H9 (cell line): ENCODE measurements at regions not wholly inside any gene's neighbourhood (a gene's known extent, or its start where the extent isn't known, plus 50 kb on each side); places are given as distances from the start of the nearest gene placed in this dataset.

ENCODE experiments used
- DNase-seq: peaks from one replicate; pipeline ENCODE4 v3.0.0-alpha.2; 2017
- H2AFZ ChIP-seq: one replicate; pipeline ENCODE4 v1.6.1; 2013; ENCODE audit warnings: mild to moderate bottlenecking, low read length, control low read depth, moderate library complexity
- H2AK5ac ChIP-seq: 2 replicates; pipeline ENCODE4 v1.6.1; 2013; ENCODE audit warnings: low read length, control low read depth, mixed read lengths; ENCODE audit not compliant: insufficient read length
- H2BK120ac ChIP-seq: one replicate; pipeline ENCODE4 v1.6.1; 2013; ENCODE audit warnings: low read depth, mild to moderate bottlenecking, low read length, control low read depth, inconsistent platforms; ENCODE audit not compliant: poor library complexity, severe bottlenecking
- H2BK12ac ChIP-seq: 2 replicates; pipeline ENCODE4 v1.6.1; 2013; ENCODE audit warnings: low read length, control low read depth, mixed read lengths, low read depth; ENCODE audit not compliant: insufficient read length
- H2BK15ac ChIP-seq: 2 replicates; pipeline ENCODE4 v1.6.1; 2013; ENCODE audit warnings: low read depth, low read length, control low read depth
- H2BK20ac ChIP-seq: one replicate; pipeline ENCODE4 v1.6.1; 2013; ENCODE audit warnings: low read depth, mild to moderate bottlenecking, low read length, control low read depth, inconsistent platforms; ENCODE audit not compliant: poor library complexity, severe bottlenecking
- H2BK5ac ChIP-seq: 2 replicates; pipeline ENCODE4 v1.6.1; 2013; ENCODE audit warnings: low read length, control low read depth, mixed read lengths; ENCODE audit not compliant: insufficient read length
- H3K14ac ChIP-seq: 2 replicates; pipeline ENCODE4 v1.6.1; 2013; ENCODE audit warnings: low read length, control low read depth; ENCODE audit not compliant: insufficient read depth
- H3K18ac ChIP-seq: 2 replicates; pipeline ENCODE4 v1.6.1; 2013; ENCODE audit warnings: low read depth, mild to moderate bottlenecking, mixed read lengths, low read length, control low read depth; ENCODE audit not compliant: insufficient read length
- H3K23ac ChIP-seq: 2 replicates; pipeline ENCODE4 v1.6.1; 2013; ENCODE audit warnings: low read length, control low read depth, mixed read lengths, low read depth; ENCODE audit not compliant: insufficient read length
- H3K23me2 ChIP-seq: 2 replicates; pipeline ENCODE4 v1.6.1; 2013; ENCODE audit warnings: low read depth, mild to moderate bottlenecking, mixed read lengths, low read length, control low read depth; ENCODE audit not compliant: insufficient read length, poor library complexity, severe bottlenecking
- H3K27ac ChIP-seq: 2 replicates; pipeline ENCODE4 v1.5.1; 2013; ENCODE audit warnings: low read length, control low read depth, mixed read lengths, low read depth; ENCODE audit not compliant: insufficient read length
- H3K27me3 ChIP-seq: 2 replicates; pipeline ENCODE4 v1.6.1; 2013; ENCODE audit warnings: low read length, control low read depth, inconsistent platforms; ENCODE audit not compliant: insufficient read depth
- H3K4ac ChIP-seq: 2 replicates; pipeline ENCODE4 v1.6.1; 2013; ENCODE audit warnings: low read depth, mild to moderate bottlenecking, control low read depth, inconsistent platforms, low read length, moderate library complexity
- H3K4me1 ChIP-seq: 2 replicates; pipeline ENCODE4 v1.6.1; 2013; ENCODE audit warnings: low read length, control low read depth, inconsistent platforms; ENCODE audit not compliant: insufficient read depth
- H3K4me2 ChIP-seq: 2 replicates; pipeline ENCODE4 v1.6.1; 2013; ENCODE audit warnings: low read length, control low read depth, mixed read lengths; ENCODE audit not compliant: insufficient read length, insufficient read depth
- H3K56ac ChIP-seq: 2 replicates; pipeline ENCODE4 v1.6.1; 2013; ENCODE audit warnings: low read depth, mild to moderate bottlenecking, mixed read lengths, low read length, control low read depth; ENCODE audit not compliant: insufficient read length
- H3K79me1 ChIP-seq: 2 replicates; pipeline ENCODE4 v1.6.1; 2013; ENCODE audit warnings: low read depth, mild to moderate bottlenecking, moderate library complexity, low read length, control low read depth, inconsistent platforms; ENCODE audit not compliant: insufficient read depth, poor library complexity, severe bottlenecking
- H3K79me2 ChIP-seq: 2 replicates; pipeline ENCODE4 v1.6.1; 2013; ENCODE audit warnings: low read length, control low read depth, inconsistent platforms; ENCODE audit not compliant: insufficient read depth
- H3K9ac ChIP-seq: 2 replicates; pipeline ENCODE4 v1.6.1; 2013; ENCODE audit warnings: low read length, control low read depth, mixed read lengths; ENCODE audit not compliant: insufficient read length; ENCODE audit errors: extremely low read depth
- H3K9me3 ChIP-seq: one replicate; pipeline ENCODE4 v1.6.1; 2013; ENCODE audit warnings: low read depth, low read length, inconsistent platforms; ENCODE audit not compliant: control insufficient read depth
- H3T11ph ChIP-seq: one replicate; pipeline ENCODE4 v1.6.1; 2013; ENCODE audit warnings: mild to moderate bottlenecking, low read length, control low read depth, inconsistent platforms
- H4K20me1 ChIP-seq: one replicate; pipeline ENCODE4 v1.6.1; 2013; ENCODE audit not compliant: control insufficient read depth, insufficient read length, insufficient read depth
- H4K5ac ChIP-seq: 2 replicates; pipeline ENCODE4 v1.6.1; 2013; ENCODE audit warnings: low read depth, mild to moderate bottlenecking, mixed read lengths, low read length, control low read depth; ENCODE audit not compliant: insufficient read length
- H4K8ac ChIP-seq: replicated peaks from 2 replicates; pipeline ENCODE4 v1.6.1; 2013; ENCODE audit warnings: low read length, control low read depth, mixed read lengths, low read depth; ENCODE audit not compliant: insufficient read length
- H4K91ac ChIP-seq: 2 replicates; pipeline ENCODE4 v1.6.1; 2013; ENCODE audit warnings: low read depth, mild to moderate bottlenecking, moderate library complexity, mixed read lengths, low read length, control low read depth; ENCODE audit not compliant: insufficient read length
- H3K27ac Mint-ChIP-seq, 3 experiments: 2 replicates in 2 of 3; 3 replicates in 1 of 3; pipeline ENCODE4 v1.8.0; 2020 to 2021; ENCODE audit warnings: mixed read lengths in 3 of 3, mild to moderate bottlenecking in 1 of 3, moderate library complexity in 1 of 3
- H3K27me3 Mint-ChIP-seq: 2 replicates; pipeline ENCODE4 v1.8.0; 2021; ENCODE audit warnings: low read depth, mild to moderate bottlenecking, moderate library complexity, mixed read lengths
- H3K36me3 Mint-ChIP-seq, 3 experiments: 2 replicates in 2 of 3; 3 replicates in 1 of 3; pipeline ENCODE4 v1.8.0; 2020 to 2021; ENCODE audit warnings: low read depth in 3 of 3, mixed read lengths in 3 of 3; ENCODE audit not compliant: insufficient read depth in 1 of 3
- H3K4me1 Mint-ChIP-seq, 2 experiments: 2 replicates each; pipeline ENCODE4 v1.8.0; 2020; ENCODE audit warnings: mixed read lengths in 2 of 2
- H3K4me3 Mint-ChIP-seq, 2 experiments: 2 replicates in 1 of 2; 3 replicates in 1 of 2; pipeline ENCODE4 v1.8.0; 2020 to 2021; ENCODE audit warnings: mild to moderate bottlenecking in 2 of 2, mixed read lengths in 2 of 2, moderate library complexity in 1 of 2
- H3K9me3 Mint-ChIP-seq, 2 experiments: 2 replicates in 1 of 2; 3 replicates in 1 of 2; pipeline ENCODE4 v1.8.0; 2020; ENCODE audit warnings: mild to moderate bottlenecking in 2 of 2, mixed read lengths in 2 of 2, moderate library complexity in 1 of 2
- CTCF ChIP-seq: fragments of 200-600 bp; sonication (generic); conservative IDR thresholded peaks from 3 replicates; pipeline ENCODE4 v1.8.0; 2021; ENCODE audit warnings: antibody characterized with exemption, mild to moderate bottlenecking
- WGBS: extraction: QIAGEN DNeasy Blood & Tissue Kit; methylation state at CpG from one replicate; pipeline ENCODE4 v1.1.7; 2013; ENCODE audit warnings: missing lambda C conversion rate, low lambda C conversion rate, mixed read lengths; ENCODE audit not compliant: insufficient read length; ENCODE audit errors: extremely low coverage; 5-methylcytosine and 5-hydroxymethylcytosine counted together

- Histone ChIP-seq H2BK5ac (no peak overlapping the region), H3K4ac (no peak overlapping the region)
Measured at GRCh38 chr4:170243662-170244288, 154.0 kb upstream of the AADAT start.

More at GRCh38 chr4:170243662-170244288, 154.0 kb upstream of the AADAT start:
- no peak overlapping the region for H4K91ac ChIP-seq
- no peak overlapping the region for H3K4me2 ChIP-seq
- Mint-ChIP-seq H3K9me3 (no peaks in the 10 kb centered on the region), H3K4me1 (peaks cover 8 to 11% of the 10 kb centered on the region in 2 experiments), H3K27ac (peak overlapping the region in 2 of 3 experiments; percentile 0 to 4; a peak in 2 of 7 replicates), H3K36me3 (no peaks in the 10 kb centered on the region), H3K27me3 (no peaks in the 10 kb centered on the region), H3K4me3 (no peak overlapping the region)
- H3K9ac ChIP-seq, result no peak overlapping the region
- no peak for DNase-seq
- no peak overlapping the region for H3K18ac ChIP-seq
- H3K56ac ChIP-seq, result no peak overlapping the region
- H3K79me2 ChIP-seq, result no peaks in the 10 kb centered on the region; the same call in 1 of the 2 replicates
- no peak overlapping the region for H4K8ac ChIP-seq
- H2AK5ac ChIP-seq, result no peak overlapping the region
- H2BK15ac ChIP-seq, result no peak overlapping the region
- WGBS, result 100% methylated on average over 1 of the region's 2 CpGs
- H2BK20ac ChIP-seq, result no peak overlapping the region
- no peak overlapping the region for H3K14ac ChIP-seq
- H2BK120ac ChIP-seq, result no peak overlapping the region
- H3K79me1 ChIP-seq, result no peaks in the 10 kb centered on the region
- H4K20me1 ChIP-seq, result no peaks in the 10 kb centered on the region
- H3K23me2 ChIP-seq, result peaks cover 2% of the 10 kb centered on the region
- no peak overlapping the region for H3T11ph ChIP-seq
- no peak overlapping the region for H3K23ac ChIP-seq
- H2AFZ ChIP-seq, result no peak overlapping the region
- no peak overlapping the region for H3K27ac ChIP-seq
- H3K9me3 ChIP-seq, result no peaks in the 10 kb centered on the region
- no peak overlapping the region for H4K5ac ChIP-seq
- no peak for TF ChIP-seq CTCF
- no peaks in the 10 kb centered on the region for H3K27me3 ChIP-seq
- no peak overlapping the region for H2BK12ac ChIP-seq
- H3K4me1 ChIP-seq, result peaks cover 3% of the 10 kb centered on the region
